PFSK-1 (cell line): ENCODE measurements at regions not wholly inside any gene's neighbourhood (a gene's known extent, or its start where the extent isn't known, plus 50 kb on each side); places are given as distances from the start of the nearest gene placed in this dataset.

Source experiments
- FOXP2 ChIP-seq: optimal IDR thresholded peaks from 2 replicates; pipeline ENCODE3; 2011; ENCODE audit warnings: borderline replicate concordance, control low read depth, inconsistent platforms; ENCODE audit not compliant: insufficient read depth; ENCODE audit errors: extremely low read length, extremely low read depth
- POLR2AphosphoS5 ChIP-seq: IDR thresholded peaks from 2 replicates; pipeline ENCODE4 v1.6.1; 2012; ENCODE audit warnings: low read depth, mild to moderate bottlenecking, control low read depth, low read length, moderate library complexity
- SIN3A ChIP-seq: IDR thresholded peaks from 2 replicates; pipeline ENCODE4 v1.6.1; 2012; ENCODE audit warnings: mild to moderate bottlenecking, low read length, moderate library complexity, borderline replicate concordance; ENCODE audit not compliant: insufficient read depth
- TAF1 ChIP-seq: IDR thresholded peaks from 2 replicates; pipeline ENCODE4 v1.6.1; 2012; ENCODE audit warnings: low read length, control low read depth, borderline replicate concordance; ENCODE audit not compliant: insufficient read depth
- TF ChIP-seq, protein P1 (sequence below), 2 experiments: IDR thresholded peaks; 2 replicates each; pipeline versions ENCODE4 v1.6.1 to v1.8.0; 2011 to 2012; ENCODE audit warnings: low read depth in 2 of 2, low read length in 2 of 2, control low read depth in 1 of 2, inconsistent platforms in 1 of 2, mild to moderate bottlenecking in 1 of 2, moderate library complexity in 1 of 2; ENCODE audit not compliant: insufficient read depth in 1 of 2

GRCh38 chr1:37123276-37124115, 89.2 kb upstream of the GRIK3 start:
- TF ChIP-seq SIN3A (no peak), TAF1 (no peak), FOXP2 (no peak), POLR2AphosphoS5 (no peak)
- TF ChIP-seq, protein P1, sequence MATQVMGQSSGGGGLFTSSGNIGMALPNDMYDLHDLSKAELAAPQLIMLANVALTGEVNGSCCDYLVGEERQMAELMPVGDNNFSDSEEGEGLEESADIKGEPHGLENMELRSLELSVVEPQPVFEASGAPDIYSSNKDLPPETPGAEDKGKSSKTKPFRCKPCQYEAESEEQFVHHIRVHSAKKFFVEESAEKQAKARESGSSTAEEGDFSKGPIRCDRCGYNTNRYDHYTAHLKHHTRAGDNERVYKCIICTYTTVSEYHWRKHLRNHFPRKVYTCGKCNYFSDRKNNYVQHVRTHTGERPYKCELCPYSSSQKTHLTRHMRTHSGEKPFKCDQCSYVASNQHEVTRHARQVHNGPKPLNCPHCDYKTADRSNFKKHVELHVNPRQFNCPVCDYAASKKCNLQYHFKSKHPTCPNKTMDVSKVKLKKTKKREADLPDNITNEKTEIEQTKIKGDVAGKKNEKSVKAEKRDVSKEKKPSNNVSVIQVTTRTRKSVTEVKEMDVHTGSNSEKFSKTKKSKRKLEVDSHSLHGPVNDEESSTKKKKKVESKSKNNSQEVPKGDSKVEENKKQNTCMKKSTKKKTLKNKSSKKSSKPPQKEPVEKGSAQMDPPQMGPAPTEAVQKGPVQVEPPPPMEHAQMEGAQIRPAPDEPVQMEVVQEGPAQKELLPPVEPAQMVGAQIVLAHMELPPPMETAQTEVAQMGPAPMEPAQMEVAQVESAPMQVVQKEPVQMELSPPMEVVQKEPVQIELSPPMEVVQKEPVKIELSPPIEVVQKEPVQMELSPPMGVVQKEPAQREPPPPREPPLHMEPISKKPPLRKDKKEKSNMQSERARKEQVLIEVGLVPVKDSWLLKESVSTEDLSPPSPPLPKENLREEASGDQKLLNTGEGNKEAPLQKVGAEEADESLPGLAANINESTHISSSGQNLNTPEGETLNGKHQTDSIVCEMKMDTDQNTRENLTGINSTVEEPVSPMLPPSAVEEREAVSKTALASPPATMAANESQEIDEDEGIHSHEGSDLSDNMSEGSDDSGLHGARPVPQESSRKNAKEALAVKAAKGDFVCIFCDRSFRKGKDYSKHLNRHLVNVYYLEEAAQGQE (IDR thresholded peaks at IDR 0.05; ENCODE audit: insufficient read depth in 1 of 2, low read depth in 2 of 2, low read length in 2 of 2): no peak
